GM18907 (cell line): ENCODE measurements at regions not wholly inside any gene's neighbourhood (a gene's known extent, or its start where the extent isn't known, plus 50 kb on each side); places are given as distances from the start of the nearest gene placed in this dataset.
"Not testable (repeated sequence)": the region's sequence is repeated elsewhere in the genome, so short reads cannot be mapped to it uniquely, and the experiment has no call there.

Experiments used
- ATAC-seq: cut with Tn5 transposase; IDR thresholded peaks from one replicate; pipeline ENCODE4 v1.9.1; 2021; ENCODE audit warnings: mild to moderate bottlenecking, moderate library complexity; ENCODE audit not compliant: unreplicated experiment

GRCh38 chr7:106583706-106584690, 77.0 kb downstream of the CCDC71L start:
- ATAC-seq: no peak

- no peak for ATAC-seq
These were observed 77.9 kb downstream of the CCDC71L start for GRCh38 chr7:106583100-106583499.

GRCh38 chr7:106582365-106582764, 78.6 kb downstream of the CCDC71L start:
- no peak for ATAC-seq

- ATAC-seq: not testable (repeated sequence)
These were observed 81.9 kb downstream of the CCDC71L start for GRCh38 chr7:106579086-106579485.

GRCh38 chr7:106575138-106575823, 85.7 kb downstream of the CCDC71L start:
- ATAC-seq: no peak

GRCh38 chr7:106573738-106574137, 87.2 kb downstream of the CCDC71L start:
- no peak for ATAC-seq

GRCh38 chr7:106573125-106573663, 87.8 kb downstream of the CCDC71L start:
- ATAC-seq: no peak

- ATAC-seq: no peak
These were observed 88.4 kb downstream of the CCDC71L start for GRCh38 chr7:106572394-106573124.

GRCh38 chr7:106571563-106571962, 89.4 kb downstream of the CCDC71L start:
- no peak for ATAC-seq

- no peak for ATAC-seq
These were observed 90.0 kb downstream of the CCDC71L start for GRCh38 chr7:106570948-106571418.

GRCh38 chr7:106570146-106570545, 90.8 kb downstream of the CCDC71L start:
- ATAC-seq: no peak

GRCh38 chr7:106569500-106569929, 91.4 kb downstream of the CCDC71L start:
- no peak for ATAC-seq

- no peak for ATAC-seq
These were observed 92.1 kb downstream of the CCDC71L start for GRCh38 chr7:106568680-106569499.

- no peak for ATAC-seq
These were observed 92.8 kb downstream of the CCDC71L start for GRCh38 chr7:106568002-106568679.

GRCh38 chr7:106567204-106568001, 93.6 kb downstream of the CCDC71L start:
- ATAC-seq: not testable (repeated sequence)

- ATAC-seq: no peak
These were observed 94.3 kb downstream of the CCDC71L start for GRCh38 chr7:106566672-106567071.

- no peak for ATAC-seq
These were observed 94.8 kb downstream of the CCDC71L start for GRCh38 chr7:106566196-106566595.

GRCh38 chr7:106565428-106565827, 95.5 kb downstream of the CCDC71L start:
- ATAC-seq: no peak
